OCI-LY7 (cell line): ENCODE measurements at regions not wholly inside any gene's neighbourhood (a gene's known extent, or its start where the extent isn't known, plus 50 kb on each side); places are given as distances from the start of the nearest gene placed in this dataset.

ENCODE experiments used
- EZH2phosphoT487 ChIP-seq: fragments of 200-600 bp; sonication (generic); IDR thresholded peaks from 2 replicates; pipeline ENCODE4 v1.6.1; 2018; ENCODE audit warnings: low read depth, borderline replicate concordance, mild to moderate bottlenecking, mixed run types, antibody characterized with exemption, low read length, moderate library complexity, mixed read lengths
- TF ChIP-seq, protein P1 (sequence below): fragments of 200-600 bp; sonication (generic); conservative IDR thresholded peaks from 2 replicates; pipeline ENCODE4 v1.5.1; 2014; ENCODE audit warnings: mild to moderate bottlenecking, antibody characterized with exemption, low read length, moderate library complexity, mixed read lengths

DNA sequence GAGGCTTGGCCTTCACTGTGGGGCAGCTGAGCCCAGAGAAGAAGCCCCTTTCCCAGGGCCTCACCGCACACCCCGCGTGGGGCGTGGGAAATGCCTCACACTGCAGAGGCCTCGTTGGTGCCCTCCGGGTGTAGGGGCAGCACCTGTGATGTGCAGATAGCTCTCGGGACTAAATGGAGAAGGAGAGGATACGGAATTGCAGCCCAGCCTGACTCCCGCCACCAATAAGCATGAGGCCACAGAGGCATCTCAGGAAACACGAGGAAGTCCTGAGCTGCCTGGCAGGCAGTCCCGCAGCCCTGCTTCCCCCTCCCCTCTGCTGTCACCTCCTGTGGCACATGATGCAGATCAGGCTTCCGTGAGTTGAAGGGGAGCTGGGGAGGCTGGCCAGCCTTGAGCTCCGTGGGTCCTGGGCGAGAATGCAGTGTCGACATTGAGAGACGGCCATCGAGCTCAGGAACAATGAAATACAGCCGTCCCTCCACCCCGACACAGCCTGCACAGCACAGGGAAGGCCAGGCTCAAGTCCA, 59.6 kb upstream of the PPP2R2D start:
- TF ChIP-seq, protein P1, sequence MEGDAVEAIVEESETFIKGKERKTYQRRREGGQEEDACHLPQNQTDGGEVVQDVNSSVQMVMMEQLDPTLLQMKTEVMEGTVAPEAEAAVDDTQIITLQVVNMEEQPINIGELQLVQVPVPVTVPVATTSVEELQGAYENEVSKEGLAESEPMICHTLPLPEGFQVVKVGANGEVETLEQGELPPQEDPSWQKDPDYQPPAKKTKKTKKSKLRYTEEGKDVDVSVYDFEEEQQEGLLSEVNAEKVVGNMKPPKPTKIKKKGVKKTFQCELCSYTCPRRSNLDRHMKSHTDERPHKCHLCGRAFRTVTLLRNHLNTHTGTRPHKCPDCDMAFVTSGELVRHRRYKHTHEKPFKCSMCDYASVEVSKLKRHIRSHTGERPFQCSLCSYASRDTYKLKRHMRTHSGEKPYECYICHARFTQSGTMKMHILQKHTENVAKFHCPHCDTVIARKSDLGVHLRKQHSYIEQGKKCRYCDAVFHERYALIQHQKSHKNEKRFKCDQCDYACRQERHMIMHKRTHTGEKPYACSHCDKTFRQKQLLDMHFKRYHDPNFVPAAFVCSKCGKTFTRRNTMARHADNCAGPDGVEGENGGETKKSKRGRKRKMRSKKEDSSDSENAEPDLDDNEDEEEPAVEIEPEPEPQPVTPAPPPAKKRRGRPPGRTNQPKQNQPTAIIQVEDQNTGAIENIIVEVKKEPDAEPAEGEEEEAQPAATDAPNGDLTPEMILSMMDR, result no peak
- TF ChIP-seq EZH2phosphoT487, result no peak
